Right lobe of liver (tissue), 6 donors: ENCODE measurements at regions not wholly inside any gene's neighbourhood (a gene's known extent, or its start where the extent isn't known, plus 50 kb on each side); places are given as distances from the start of the nearest gene placed in this dataset.

ENCODE experiments used
- ATAC-seq, 4 donors: fragments of 200-7000 bp; cut with Tn5 transposase; one replicate each; pipeline ENCODE4 v1.9.1; 2020; ENCODE audit warnings: mild to moderate bottlenecking in 4 of 4, moderate library complexity in 4 of 4
- DNase-seq, 3 donors: peaks; one replicate each; pipeline ENCODE4 v3.0.0-alpha.2; 2020
- H3K27ac ChIP-seq, 3 donors: fragments of 200-600 bp; one replicate each; pipeline ENCODE4 v1.8.0; 2022
- H3K27me3 ChIP-seq, 2 donors: fragments of 200-600 bp; one replicate each; pipeline ENCODE4 v1.8.0; 2022
- H3K36me3 ChIP-seq, 4 donors: fragments of 200-600 bp; sonication (generic) in 1 of 4; one replicate each; pipeline versions ENCODE4 v1.5.1 to v1.8.0; 2017 to 2022; ENCODE audit warnings: control low read depth in 1 of 4
- H3K4me1 ChIP-seq, 4 donors: fragments of 200-600 bp; sonication (generic) in 1 of 4; one replicate each; pipeline versions ENCODE4 v1.5.1 to v1.8.0; 2017 to 2022; ENCODE audit warnings: control low read depth in 1 of 4
- H3K4me3 ChIP-seq, 3 donors: fragments of 200-600 bp; one replicate each; pipeline ENCODE4 v1.8.0; 2022
- H3K9me3 ChIP-seq, 4 donors: fragments of 200-600 bp; sonication (generic) in 1 of 4; one replicate each; pipeline versions ENCODE4 v1.5.1 to v1.8.0; 2017 to 2022; ENCODE audit warnings: control low read depth in 1 of 4
- CTCF ChIP-seq, 4 donors: fragments of 200-600 bp in 3 of 4; fragments of 450-650 bp in 1 of 4; IDR thresholded peaks; one replicate each; pipeline versions ENCODE4 v1.5.1 to v1.8.0; 2016 to 2022; ENCODE audit warnings: antibody characterized with exemption in 4 of 4, mild to moderate bottlenecking in 2 of 4
- POLR2A ChIP-seq: fragments of 450-650 bp; IDR thresholded peaks from one replicate; pipeline ENCODE4 v1.6.1; 2017; ENCODE audit warnings: antibody characterized with exemption, mild to moderate bottlenecking
- WGBS: methylation state at CpG from one replicate; pipeline ENCODE4 v1.1.6; 2018; ENCODE audit warnings: low coverage, low lambda C conversion rate; ENCODE audit not compliant: insufficient coverage; ENCODE audit errors: missing lambda C conversion rate; 5-methylcytosine and 5-hydroxymethylcytosine counted together
- intact Hi-C, 2 donors: fragments of 100-400 bp; cut with DNase I; formaldehyde crosslinking; loops; one replicate each; pipeline versions ENCODE4 v1.11.2 to v1.14.1; 2022
- donor health status: DM: no; HTN: yes; CAD: no.
- donor health status: DM: no; HTN: no; CAD: no.
- donor health status: DM: no; HTN: no; CAD: no.
- donor health status: DM: no; HTN: yes; CAD: no.
- donor health status: DM: no; HTN: yes; CAD: no.

- DNase-seq (no peak), ATAC-seq (no peak)
- Histone ChIP-seq H3K4me3 (no peak overlapping the region), H3K27me3 (no peaks in the 10 kb centered on the region), H3K4me1 (no peaks in the 10 kb centered on the region), H3K9me3 (no peaks in the 10 kb centered on the region), H3K36me3 (no peaks in the 10 kb centered on the region), H3K27ac (no peak overlapping the region)
- WGBS, result 47% methylated on average over 2 of the region's 2 CpGs
- no peak for TF ChIP-seq CTCF (IDR thresholded peaks at IDR 0.05)
- TF ChIP-seq POLR2A, result no peak
- intact Hi-C loops, result no loop called here
These were observed 1190.7 kb downstream of the FSCB start for GRCh38 chr14:43316427-43316826.

GRCh38 chr14:43313719-43314118, 1193.4 kb downstream of the FSCB start:
- Histone ChIP-seq H3K27me3 (no peaks in the 10 kb centered on the region), H3K27ac (no peak overlapping the region), H3K9me3 (no peaks in the 10 kb centered on the region), H3K4me3 (no peak overlapping the region), H3K36me3 (no peaks in the 10 kb centered on the region), H3K4me1 (no peaks in the 10 kb centered on the region)
- 67% methylated on average over 1 of the region's 1 CpG for WGBS
- TF ChIP-seq POLR2A, result no peak
- TF ChIP-seq CTCF (IDR thresholded peaks at IDR 0.05), result no peak
- intact Hi-C loops, result no loop called here
- DNase-seq, result no peak
- ATAC-seq, result no peak

GRCh38 chr14:43308421-43309110, 1198.5 kb downstream of the FSCB start:
- no peak for DNase-seq
- TF ChIP-seq POLR2A (no peak), CTCF (IDR thresholded peaks at IDR 0.05) (no peak)
- no peaks in the 10 kb centered on the region for H3K4me1 ChIP-seq
- intact Hi-C loops, result no loop called here
- 42% methylated on average over 3 of the region's 3 CpGs for WGBS
- no peak overlapping the region for H3K27ac ChIP-seq
- H3K9me3 ChIP-seq, result no peaks in the 10 kb centered on the region
- H3K27me3 ChIP-seq, result no peaks in the 10 kb centered on the region
- H3K4me3 ChIP-seq, result no peak overlapping the region
- H3K36me3 ChIP-seq, result no peaks in the 10 kb centered on the region
- no peak for ATAC-seq

- no peak overlapping the region for H3K4me3 ChIP-seq
- ATAC-seq (no peak), DNase-seq (no peak)
- no peaks in the 10 kb centered on the region for H3K27me3 ChIP-seq
- TF ChIP-seq POLR2A, result no peak
- no peak for TF ChIP-seq CTCF (IDR thresholded peaks at IDR 0.05)
- H3K27ac ChIP-seq, result no peak overlapping the region
- intact Hi-C loops, result no loop called here
- H3K36me3 ChIP-seq, result no peaks in the 10 kb centered on the region
- 61% methylated on average over 1 of the region's 1 CpG for WGBS
- no peaks in the 10 kb centered on the region for H3K9me3 ChIP-seq
- no peaks in the 10 kb centered on the region for H3K4me1 ChIP-seq
These were observed 1199.2 kb downstream of the FSCB start for GRCh38 chr14:43307836-43308235.

GRCh38 chr14:43306053-43306452, 1201.0 kb downstream of the FSCB start:
- Histone ChIP-seq H3K36me3 (no peaks in the 10 kb centered on the region), H3K9me3 (no peaks in the 10 kb centered on the region), H3K27ac (no peak overlapping the region), H3K4me1 (no peaks in the 10 kb centered on the region), H3K4me3 (no peak overlapping the region), H3K27me3 (no peaks in the 10 kb centered on the region)
- WGBS, result 81% methylated on average over 2 of the region's 2 CpGs
- TF ChIP-seq POLR2A (no peak), CTCF (IDR thresholded peaks at IDR 0.05) (no peak)
- ATAC-seq, result no peak
- intact Hi-C loops, result no loop called here
- DNase-seq, result no peak
